Islet of Langerhans (tissue), 1 donor: ENCODE measurements at regions not wholly inside any gene's neighbourhood (a gene's known extent, or its start where the extent isn't known, plus 50 kb on each side); places are given as distances from the start of the nearest gene placed in this dataset.

Source experiments
- FAIRE-seq: peaks from one replicate; lab custom pipeline; 2011; peaks lifted over from hg19 to GRCh38; lab: Jason Lieb, UNC

DNA sequence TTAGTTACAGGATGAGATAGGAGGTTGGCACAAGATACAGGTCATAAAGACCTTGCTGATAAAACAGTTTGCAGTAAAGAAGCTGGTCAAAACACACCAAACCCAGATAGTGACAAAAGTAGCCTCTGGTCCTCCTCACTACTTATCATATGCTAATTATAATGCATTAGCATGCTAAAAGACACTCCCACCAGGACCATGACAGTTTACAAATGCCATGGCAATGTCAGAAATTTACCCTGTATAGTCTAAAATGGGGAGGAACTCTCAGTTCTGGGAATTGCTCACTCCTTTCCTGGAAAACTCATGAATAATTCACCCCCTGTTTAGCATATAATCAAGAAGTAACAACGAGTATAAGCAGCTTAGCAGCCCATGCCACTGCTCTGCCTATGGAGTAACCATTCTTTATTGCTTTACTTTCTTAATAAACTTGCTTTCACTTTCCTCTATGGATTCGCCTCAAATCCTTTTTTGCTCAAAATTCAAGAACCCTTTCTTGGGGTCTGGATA, 1254.4 kb downstream of the PCDH7 start:
- no peak for FAIRE-seq

DNA sequence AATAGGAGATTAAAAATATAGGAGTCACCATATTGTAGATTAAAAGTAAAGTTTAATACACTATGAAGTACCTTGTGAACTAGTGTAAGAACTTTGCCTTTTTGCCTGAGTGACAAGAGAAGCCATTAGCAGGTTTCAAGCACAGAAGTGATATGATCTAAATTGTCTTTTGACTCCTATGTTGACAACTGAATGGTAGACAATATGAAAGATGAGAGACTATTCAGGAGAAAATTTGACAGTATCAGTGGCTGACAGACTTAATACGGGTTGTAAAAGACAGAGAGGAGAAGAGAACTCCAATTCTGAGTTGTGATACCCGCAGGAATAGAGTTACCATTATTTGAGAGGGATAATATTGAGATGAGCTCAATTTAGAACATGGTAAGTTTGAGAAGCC, 1259.8 kb downstream of the PCDH7 start:
- FAIRE-seq, result no peak

DNA sequence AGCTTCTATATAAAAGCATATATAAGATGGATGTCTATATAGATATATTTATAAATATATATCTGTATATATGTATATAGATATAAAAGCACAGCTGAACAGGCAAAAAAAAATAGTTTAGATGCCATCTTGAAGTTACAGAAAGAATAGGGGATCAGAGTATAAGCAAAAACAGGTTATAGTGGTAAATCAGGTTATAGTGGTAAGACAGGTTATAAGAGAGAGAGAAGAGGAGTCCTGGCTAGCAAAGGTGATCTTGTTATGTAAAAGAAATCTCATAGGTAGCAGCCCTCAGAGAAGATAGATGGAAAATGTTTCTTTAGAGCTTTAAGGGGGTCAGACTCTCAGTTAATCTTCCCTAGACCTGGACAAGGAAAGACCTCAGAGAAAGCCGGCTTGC, 1263.1 kb downstream of the PCDH7 start:
- no peak for FAIRE-seq

DNA sequence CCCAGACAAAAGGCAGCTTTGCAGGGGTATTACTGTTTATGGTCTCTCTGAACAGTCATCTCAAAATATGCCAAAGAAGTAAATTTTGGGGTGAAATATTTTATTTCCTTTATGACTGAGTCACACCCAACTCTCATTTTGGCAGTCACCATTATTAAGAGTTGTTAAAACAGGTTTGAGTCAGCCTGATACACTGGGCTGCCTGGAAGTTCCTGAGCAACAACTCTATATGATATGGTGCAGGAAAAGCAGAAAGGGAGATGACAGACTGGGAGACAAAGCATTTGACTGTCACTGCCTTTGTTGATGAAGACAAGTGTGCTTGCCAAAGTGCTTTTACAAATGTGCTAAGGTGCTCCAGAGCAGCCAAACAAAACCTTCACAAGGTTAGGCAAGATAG, 1263.5 kb downstream of the PCDH7 start:
- no peak for FAIRE-seq

DNA sequence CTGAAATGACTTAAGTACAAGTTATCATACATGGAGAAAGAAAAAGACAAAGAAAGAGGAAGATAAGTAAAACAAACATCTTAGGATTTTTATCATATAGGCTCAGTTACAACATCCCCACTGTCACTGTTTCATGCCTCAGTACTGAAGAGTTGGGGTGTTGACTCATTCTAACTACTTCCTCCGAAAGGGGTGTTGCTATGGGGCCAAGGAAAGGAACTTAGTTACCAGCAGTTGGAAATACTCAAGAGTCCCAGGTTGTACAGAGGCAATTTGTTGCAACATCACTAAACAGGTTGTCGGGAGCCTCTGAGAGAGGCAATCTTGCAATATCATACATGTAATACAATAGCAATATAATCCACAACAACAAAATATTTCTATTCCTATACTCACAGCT, 1264.7 kb downstream of the PCDH7 start:
- no peak for FAIRE-seq

DNA sequence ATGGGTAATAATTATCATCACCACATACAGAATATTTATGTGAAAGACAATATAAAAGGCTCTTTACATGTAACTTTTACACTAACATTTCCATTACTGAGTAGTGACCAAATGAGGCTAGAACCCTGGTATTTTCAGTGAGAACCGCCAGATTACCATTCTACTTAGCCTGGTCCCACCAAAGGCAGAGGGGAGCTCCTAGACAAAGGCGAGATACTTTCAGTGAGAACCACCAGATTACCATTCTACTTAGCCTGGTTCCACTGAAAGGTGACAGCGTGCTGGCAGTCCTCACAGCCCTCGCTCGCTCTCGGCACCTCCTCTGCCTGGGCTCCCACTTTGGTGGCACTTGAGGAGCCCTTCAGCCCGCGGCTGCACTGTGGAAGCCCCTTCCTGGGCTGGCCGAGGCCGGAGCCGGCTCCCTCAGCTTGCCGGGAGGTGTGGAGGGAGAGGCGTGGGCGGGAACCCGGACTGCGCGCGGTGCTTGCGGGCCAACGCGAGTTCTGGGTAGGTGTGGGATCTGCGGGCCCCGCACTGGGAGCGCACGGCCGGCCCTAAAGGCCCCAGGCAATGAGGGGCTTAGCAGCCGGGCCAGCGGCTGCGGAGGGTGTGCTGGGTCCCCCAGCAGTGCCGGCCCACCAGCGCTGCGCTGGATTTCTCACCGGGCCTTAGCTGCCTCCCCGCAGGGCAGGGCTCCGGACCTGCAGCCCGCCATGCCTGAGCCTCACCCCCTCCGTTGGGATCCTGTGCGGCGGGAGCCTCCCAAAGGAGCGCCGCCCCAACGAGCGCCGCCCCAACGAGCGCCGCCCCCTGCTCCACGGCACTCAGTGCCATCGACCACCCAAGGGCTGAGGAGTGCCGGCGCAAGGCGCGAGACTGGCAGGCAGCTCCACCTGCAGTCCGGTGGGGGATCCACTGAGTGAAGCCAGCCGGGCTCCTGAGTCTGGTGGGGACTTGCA, 1276.1 kb downstream of the PCDH7 start:
- no peak for FAIRE-seq

DNA sequence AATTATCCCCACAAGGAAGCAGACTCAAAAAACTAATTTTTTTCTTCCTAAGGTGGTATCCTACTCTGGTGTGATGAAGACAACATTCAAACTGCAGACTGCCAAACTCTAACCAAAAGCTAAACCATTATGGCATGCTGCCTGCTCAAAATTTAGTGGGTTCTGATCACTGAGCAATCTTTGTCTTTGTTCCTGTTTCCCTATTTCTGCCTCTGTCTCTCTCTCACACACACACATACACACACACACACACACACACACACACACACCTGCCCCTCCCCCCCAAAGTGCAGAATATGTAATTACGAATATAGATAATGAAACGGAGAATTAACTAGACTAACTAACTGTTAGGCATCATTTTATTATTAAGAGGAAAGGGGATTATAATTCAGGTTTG, 1278.6 kb downstream of the PCDH7 start:
- FAIRE-seq, result no peak

DNA sequence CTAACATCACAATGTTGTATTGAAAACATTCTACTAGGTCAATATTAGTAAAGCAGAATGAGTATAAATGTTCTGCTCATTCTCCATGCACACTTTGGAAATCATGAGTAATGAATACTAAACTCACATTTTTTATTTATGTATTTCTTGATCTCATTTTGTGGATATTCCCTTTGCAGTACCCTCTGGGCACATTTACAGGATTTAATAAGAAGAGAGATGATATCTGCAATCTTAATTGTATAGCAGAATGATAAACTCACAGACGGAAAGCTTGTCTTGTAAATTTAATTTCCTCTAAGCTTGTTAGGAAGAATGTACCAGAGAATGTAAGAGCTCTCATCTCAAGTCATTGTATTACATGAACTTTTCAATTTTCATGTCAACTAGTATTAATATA, 1279.7 kb downstream of the PCDH7 start:
- no peak for FAIRE-seq

DNA sequence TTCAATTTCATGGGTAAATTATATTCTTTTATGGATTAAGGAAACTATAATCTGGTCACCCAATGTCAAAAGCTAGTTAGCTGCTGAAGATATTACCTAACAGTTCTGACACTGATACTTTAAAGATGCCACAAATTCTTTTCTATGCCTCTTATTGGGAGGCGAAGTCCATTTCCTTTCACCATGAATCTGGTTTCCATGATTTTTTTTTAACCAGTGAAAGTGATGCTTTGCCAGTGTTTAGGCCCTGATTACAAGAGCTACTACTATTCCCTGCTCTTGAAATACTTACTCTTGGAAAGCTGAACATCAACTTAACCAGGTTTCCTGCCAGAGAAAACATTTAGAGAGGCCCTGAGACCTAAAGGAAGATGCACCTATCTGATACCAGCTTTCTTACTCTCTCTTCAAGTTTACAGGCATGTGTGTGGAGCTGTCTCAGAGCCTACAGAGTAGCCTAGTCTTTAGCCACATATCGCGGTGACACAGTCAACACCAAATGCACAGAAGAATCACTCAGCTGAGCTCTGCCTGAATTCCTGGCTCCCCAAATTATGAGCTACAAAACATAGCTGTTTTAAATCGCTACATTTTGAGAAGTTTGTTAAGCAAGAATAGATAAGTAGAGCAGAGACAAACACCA, 1280.8 kb downstream of the PCDH7 start:
- FAIRE-seq, result no peak

DNA sequence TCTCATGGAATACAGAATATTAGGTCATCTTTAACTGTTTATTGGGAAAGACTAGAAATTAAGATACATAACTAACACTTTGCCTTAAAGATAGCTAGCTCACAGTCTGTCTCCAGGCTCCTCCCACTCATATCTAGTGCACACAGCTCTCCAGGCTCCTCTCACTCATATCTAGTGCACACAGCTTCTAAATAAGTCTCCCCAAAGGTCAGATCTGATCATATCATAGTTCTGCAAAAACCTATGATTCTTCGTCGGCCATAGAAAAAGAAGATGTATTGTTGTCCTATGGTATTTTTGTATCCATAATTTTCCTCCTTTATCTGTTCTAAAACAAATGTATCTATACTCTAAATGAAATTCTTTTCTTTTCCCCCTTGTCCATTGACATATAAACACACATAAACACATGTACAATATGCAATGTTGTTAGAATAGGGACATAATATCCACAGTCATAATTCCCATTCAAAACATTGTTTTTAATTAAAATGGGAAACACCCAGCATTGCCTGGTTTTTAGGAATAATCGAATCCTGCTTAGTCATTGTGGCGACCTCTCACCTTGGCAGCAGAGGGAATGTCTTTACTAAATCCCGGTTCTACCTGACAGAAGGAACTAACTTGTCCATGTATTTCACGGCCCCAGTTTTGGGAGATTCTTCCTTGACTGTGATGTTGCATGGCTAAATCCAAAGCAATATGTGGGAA, 1282.0 kb downstream of the PCDH7 start:
- FAIRE-seq, result no peak

DNA sequence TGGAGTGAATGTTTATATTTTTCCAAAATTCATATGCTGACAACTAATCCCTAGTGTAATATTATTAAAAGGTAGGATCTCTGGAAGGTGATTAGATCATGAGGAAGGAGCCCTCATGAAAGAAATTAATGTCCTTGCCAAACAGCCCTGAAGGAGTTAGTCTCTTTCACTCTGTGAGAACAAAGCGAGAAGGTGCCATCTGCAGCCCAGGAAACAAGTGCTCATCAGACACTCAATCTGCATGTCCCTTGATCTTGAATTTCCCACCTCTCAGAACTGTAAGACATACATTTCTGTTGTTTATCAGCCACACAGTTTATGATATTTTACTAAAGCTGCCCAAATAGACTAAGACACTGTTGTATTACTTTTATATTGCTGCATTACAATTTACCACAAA, 1283.4 kb downstream of the PCDH7 start:
- no peak for FAIRE-seq

DNA sequence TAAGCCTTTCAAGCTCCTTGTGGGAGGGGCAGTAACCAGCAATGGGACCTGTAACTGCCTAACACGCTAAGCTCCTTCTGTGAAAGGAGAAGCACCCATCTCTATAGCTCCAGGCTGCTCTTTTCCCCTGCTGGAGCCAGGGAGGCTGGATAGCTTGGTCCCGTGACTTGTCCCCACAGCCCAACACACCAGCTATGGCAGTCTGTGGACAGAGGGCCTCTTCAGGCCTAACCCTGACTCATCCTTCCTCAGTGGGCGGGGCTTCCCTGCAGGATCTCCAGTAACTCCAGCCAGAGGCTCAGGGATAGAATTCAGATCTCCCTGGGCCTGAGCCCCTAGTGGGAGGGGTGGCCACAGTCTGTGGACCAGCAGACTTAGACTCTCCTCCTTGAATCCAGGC, 1290.1 kb downstream of the PCDH7 start:
- FAIRE-seq, result no peak

DNA sequence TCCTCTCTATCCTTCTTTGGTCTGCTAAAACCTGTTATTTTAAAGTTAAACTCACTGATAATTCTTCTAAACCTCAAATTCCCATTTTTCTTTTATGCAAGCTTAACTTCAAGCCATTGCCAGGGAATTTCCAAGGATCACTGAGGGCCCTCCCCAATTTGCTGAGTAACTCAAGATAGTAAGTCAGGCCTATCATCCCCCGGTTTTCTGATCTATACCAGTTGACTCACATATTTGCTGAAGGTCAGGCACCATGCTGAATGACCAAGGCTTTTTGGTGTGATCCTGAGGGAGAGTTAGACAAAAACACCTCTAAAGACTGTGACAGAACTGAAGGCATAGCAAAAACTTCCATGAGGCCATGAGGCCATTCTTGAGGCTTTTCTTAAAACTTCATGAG, 1301.9 kb downstream of the PCDH7 start:
- FAIRE-seq, result no peak

DNA sequence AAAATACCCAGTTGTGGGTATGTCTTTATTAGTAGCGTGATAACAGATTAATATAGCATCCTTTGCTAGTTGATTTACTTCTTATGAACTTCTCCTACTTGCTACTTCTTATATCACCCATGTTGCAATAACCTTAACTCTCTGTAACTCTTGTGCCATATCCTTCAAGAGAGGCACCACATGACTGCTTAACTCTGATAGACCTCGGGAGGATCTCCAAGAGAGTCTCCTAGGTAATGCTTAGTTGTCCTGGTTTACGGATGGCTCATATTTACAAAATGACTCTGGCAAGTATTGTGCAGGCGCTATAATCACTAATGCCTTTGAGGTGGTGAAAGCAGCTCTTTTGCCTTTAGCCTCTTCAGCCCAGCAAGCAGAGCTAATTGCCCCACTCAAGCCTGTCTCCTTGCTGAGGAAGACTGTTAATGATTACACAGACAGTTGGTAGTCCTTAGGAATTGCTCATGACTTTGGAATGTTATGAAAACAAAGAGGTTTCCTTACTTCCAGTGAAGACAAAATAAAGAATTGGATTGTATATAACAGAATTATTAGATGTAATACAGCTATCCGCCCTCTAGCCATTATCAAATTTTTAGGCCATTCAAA, 1305.8 kb downstream of the PCDH7 start:
- no peak for FAIRE-seq

DNA sequence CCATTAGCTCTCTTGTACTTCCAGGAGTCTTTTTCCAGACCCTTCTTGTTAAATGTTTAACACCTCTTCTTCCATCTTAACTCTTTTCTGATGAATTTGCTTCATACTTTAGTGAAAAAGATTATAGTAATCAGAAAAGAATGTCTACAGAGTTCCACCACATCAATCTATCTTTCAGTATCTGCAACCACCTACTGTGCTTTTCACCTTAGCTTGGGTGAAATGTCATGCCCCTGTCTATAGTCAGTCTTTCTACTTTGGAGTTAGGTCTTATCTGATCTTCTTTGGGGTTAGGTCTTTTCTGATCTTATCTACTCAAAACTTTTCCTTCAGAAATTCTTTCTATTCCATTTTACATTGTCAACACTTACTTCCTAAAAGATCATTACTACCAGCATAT, 1310.2 kb downstream of the PCDH7 start:
- FAIRE-seq, result no peak

DNA sequence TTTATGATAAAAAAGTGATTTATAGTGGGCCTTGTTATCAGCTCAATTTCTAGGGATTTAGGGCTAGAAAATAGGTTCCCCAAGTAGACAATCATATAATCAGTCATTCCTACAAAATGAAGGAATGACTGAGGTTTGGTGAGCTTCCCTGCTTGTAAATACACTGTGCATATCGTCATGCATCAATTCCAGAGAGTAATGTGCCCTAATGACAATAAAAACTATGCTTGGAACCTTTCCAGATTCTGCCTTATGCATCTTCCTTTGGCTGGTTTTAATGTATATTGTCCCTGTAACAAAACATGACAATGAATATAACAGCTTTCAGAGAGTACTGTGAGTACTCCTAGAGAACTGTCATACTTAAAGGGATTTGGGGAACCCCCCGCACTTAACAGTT, 1310.9 kb downstream of the PCDH7 start:
- no peak for FAIRE-seq

DNA sequence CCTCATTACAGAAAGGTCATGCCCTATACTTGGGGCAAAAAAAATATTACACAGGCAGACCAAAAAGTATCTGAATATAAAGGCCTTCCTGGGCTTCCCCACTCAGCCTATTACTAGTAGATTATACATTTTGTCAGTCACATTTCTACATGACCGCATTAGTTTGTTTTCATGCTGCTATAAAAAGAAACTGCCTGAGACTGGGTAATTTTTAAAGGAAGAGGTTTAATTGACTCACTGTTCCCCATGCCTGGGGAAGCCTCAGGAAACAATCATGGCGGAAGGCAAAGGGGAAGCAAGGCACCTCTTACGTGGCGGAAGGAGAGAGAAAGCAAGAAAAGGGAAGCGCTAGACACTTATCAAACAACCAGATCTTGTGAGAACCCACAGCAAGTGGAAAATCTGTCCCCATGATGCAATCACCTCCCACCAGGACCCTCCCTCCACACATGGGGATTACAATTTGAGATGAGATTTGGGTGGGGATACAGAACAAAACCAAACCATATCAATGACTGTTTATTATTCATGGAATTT, 1312.0 kb downstream of the PCDH7 start:
- no peak for FAIRE-seq

DNA sequence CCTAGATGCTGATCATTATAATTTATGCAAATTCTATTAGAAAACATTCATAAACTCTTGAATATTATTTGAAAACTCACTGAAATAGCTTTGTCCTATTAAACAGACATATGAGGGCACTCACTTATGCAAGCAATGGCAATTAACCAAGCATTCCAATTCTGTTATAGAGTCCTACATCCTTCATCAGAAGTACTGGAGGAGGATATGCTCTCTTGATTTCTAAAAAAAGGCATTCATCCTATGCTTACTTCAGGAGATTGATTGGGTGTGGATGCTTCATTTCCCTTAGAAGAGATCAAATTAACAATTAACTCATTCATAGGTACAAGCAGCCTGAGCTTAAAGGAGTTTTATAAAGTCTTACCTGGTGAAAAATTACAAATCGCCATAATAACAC, 1317.2 kb downstream of the PCDH7 start:
- FAIRE-seq, result no peak

DNA sequence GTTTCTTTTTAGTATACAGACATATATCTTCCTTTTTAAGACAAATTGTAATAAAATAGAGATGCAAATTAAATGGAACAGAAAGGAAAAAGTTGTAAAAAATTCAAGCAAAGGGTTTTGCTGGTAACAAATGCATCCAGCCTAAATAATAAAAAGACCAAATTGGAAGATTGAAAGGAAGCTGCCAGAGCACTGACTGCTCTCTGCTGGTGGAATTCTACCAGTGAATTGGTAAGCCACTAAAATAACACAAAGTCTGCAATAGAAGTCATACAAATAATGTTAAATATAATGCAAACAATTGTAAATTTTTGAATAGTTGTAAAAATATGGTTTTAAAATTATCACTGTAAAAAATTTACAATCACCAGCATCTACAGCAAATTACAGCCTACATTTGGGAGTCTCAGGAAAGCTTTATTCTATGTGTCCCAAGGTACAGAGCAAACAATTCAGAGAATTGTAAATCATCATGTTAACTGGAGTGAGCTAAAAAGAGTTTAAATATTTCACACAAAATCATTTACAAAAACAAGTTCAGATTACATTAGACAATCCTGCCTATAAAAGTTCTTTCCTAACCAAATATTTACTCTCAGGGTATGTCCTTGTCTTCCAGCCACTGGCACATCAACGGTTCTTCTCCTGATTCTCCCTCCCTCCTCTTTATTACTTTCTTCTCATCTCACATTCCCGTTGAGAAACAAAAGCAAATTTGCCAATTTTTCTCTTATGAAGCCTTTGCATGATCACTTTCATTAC, 1322.5 kb downstream of the PCDH7 start:
- FAIRE-seq, result no peak

DNA sequence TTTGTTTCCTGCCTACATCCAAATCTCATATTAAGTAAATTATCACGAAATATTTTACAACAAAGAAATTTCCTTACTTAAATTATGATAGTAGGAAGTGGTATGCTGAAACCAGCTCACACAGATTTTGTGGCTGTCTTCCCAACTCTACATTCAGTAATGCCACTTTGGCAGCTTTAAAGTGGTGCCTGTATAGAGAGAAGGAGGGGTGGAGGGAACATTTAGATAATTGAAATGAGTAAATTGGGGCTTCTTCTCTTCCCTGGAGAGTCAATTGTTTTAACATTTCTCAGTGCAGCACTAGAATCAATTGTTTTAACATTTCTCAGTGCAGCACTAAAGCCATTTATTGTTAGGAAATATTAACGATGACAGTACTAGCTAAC, 1323.1 kb downstream of the PCDH7 start:
- no peak for FAIRE-seq

DNA sequence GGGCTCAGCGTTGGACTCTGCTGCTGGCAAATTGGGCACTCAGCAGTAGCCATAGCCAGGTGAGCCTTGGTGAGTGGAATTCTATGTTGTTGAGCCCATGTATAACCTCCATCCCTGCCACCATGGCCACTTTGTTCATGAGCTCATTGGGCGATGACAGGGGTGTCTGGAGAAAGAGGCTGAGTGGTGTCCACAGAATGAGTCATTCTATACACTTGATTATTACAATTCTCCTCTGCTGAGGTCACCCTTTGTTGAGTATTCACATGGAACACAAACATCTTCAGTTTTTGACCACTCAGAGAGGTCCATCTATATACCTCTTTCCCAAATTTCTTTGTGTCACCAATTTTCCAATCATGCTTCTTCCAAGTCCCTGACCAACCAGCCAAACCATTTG, 1341.7 kb downstream of the PCDH7 start:
- FAIRE-seq, result no peak

DNA sequence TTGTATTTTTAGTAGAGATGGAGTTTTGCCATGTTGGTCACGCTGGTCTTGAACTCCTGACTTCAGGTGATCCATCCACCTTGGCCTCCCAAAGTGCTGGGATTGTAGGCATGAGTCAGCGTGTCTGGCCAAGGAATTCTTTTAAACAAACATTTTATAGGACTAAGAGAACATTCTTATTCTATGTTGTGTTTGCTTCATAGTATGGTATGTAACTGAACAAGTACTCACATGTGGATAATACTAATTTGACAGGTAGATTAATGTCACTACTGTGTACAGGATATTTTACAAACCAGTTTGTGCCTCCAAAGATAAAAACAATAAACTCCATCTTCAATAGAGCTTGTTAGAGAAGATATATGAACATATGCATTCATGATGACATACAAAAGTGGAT, 1353.4 kb downstream of the PCDH7 start:
- FAIRE-seq, result no peak
